ENCODE measurements at regions not wholly inside any gene's neighbourhood (a gene's known extent, or its start where the extent isn't known, plus 50 kb on each side); places are given as distances from the start of the nearest gene placed in this dataset.

DNA sequence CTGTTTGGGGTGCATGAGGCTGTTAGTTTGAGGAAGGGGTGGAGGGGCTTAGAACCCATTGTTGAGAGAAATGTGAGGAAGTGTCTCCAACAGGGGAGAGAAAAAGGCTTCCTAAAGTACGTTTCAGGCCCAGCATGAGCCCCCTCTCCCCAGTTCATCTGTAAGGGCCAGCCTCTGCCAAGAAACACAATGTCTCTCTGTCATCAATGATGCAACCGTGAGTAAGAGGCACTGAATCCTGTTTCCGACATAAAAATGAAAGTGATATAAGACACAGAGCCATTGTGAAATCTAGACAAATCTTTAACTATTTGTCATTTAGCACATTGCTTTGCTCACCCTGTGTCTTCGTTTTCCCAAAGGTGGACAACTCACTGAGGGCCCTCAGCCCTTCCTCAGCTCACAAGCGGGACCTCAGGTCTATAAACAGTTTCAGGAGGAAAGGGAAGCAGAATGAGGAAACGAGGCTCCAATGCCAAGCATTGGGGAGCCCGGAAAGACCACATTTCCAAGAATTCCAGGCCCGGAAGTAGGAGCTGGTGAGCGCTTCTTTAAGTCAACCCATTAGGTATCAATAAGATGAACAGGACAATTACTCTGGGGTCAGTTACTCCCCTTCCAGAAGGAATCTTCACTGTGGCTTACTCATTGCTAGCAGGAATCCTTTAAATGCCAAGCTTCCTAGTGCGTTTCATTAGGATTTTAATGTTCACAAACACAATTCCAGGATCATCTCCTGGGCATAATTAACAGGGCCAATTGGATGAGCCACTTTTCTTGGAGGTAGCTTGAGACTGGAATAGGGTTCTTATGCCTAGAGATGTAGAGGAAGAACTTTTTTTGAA is 59.0 kb upstream of the KLF4 start:
- ChIA-PET CTCF (no interaction called here), POLR2A (ENCODE audit: low non-redundant PET) (no interaction called here)
- peak; percentile 93 for DNase-seq (ENCODE audit: low spot score)
- TF ChIP-seq, protein P1, sequence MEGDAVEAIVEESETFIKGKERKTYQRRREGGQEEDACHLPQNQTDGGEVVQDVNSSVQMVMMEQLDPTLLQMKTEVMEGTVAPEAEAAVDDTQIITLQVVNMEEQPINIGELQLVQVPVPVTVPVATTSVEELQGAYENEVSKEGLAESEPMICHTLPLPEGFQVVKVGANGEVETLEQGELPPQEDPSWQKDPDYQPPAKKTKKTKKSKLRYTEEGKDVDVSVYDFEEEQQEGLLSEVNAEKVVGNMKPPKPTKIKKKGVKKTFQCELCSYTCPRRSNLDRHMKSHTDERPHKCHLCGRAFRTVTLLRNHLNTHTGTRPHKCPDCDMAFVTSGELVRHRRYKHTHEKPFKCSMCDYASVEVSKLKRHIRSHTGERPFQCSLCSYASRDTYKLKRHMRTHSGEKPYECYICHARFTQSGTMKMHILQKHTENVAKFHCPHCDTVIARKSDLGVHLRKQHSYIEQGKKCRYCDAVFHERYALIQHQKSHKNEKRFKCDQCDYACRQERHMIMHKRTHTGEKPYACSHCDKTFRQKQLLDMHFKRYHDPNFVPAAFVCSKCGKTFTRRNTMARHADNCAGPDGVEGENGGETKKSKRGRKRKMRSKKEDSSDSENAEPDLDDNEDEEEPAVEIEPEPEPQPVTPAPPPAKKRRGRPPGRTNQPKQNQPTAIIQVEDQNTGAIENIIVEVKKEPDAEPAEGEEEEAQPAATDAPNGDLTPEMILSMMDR (conservative IDR thresholded peaks at IDR 0.05; ENCODE audit: low read depth) = no peak
- H3K27ac ChIP-seq = peak overlapping the region; percentile 79

DNA sequence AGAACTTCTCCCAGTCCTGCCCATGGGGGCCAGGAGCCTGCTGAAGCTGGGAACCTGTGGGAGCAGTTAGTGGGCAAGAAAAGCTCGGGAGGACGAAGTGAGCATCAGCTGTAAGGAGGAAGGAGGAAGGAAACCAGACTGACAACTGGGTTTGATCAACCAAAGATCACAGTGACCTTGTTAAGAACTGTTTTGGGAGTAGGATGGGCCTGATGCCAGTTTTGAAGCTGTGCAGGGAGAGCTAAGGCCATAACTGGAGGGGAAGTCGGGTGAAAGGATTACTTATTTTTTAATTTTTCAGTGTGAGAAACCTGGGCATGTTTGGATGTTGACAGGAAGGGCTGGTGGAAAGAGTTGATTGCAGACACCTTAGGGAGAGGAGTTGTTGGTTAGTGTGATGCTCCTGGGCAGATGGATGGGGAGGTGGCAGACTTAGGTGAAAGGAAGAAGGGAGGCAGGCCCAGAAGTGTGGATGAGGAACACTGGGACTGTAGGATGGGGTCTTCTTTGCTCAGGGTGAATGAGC is 58.3 kb upstream of the KLF4 start:
- POLR2A ChIA-PET (ENCODE audit: low non-redundant PET) = no interaction called here

DNA sequence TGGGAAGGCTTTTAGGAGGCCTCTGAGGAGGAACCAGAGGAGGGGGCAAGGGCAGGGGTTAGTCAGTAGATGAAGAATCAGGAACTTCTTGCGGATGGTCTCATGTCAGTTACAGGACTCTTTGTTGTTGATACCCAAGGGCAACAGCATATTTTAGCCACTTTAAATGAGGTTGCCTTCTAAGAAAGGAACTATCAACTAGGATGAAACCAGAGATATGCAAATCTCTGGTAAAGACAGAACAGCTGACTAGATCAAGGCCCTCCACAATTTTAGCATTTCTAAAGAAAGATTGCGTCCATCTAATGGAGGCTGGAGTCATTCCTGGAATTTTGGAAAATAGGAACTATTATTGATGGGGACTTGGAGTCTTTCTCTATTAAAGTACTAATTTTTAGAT is 57.7 kb upstream of the KLF4 start:
- DNase-seq (ENCODE audit: low spot score) = no peak
- TF ChIP-seq, protein P1 (conservative IDR thresholded peaks at IDR 0.05; ENCODE audit: low read depth) = no peak
- POLR2A ChIA-PET (ENCODE audit: low non-redundant PET) = no interaction called here
- peak overlapping the region; percentile 79; the same call in 1 of the 2 replicates for H3K27ac ChIP-seq
- CTCF ChIA-PET = no interaction called here

More for the DNA sequence above, 58.3 kb upstream of the KLF4 start:
- H3K27ac ChIP-seq = peak overlapping the region; percentile 79
- CTCF ChIA-PET = no interaction called here
- DNase-seq (ENCODE audit: low spot score) = no peak
- TF ChIP-seq, protein P1 (conservative IDR thresholded peaks at IDR 0.05; ENCODE audit: low read depth) = no peak

DNA sequence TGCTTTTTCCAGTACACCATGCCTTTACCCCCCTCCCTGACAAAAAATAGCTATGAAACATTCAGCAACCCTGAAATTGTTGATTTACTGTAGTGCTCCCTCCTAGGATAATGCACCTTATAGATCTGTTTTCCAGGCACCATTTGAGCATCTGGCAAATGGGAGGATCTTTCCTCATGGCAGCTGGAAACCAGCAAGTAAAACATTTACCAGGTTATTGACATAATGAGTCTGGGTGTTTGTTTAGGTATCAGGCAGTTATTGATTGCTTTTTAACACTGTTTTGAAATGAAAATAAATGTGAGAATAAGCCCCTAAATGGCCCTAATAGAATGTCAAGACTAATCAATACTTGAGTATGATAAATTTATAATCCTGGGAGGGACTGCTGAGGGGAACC is 57.3 kb upstream of the KLF4 start:
- TF ChIP-seq, protein P1 (conservative IDR thresholded peaks at IDR 0.05; ENCODE audit: low read depth) = no peak
- CTCF ChIA-PET = no interaction called here
- POLR2A ChIA-PET (ENCODE audit: low non-redundant PET) = no interaction called here

DNA sequence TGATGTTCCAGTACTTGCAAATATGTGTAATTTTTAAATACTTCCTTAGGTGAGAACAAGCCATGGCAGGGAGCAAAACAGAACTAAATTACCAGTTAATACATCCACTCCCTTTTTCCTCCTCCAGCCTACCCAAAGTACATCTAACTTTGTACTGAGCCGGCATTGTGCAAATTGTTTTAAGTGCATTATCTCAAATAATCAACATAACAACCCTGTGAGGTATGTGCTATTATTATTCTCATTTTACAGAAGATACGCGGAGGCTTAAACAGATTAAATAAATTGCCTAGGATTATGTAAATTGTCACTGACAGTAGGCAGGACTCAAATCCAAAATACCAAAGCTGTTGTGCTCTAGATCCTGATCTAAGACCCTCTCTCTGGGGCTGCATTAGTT is 55.5 kb upstream of the KLF4 start:
- TF ChIP-seq, protein P1 (conservative IDR thresholded peaks at IDR 0.05; ENCODE audit: low read depth) = no peak
- POLR2A ChIA-PET (ENCODE audit: low non-redundant PET) = no interaction called here
- DNase-seq (ENCODE audit: low spot score) = no peak
- no peak overlapping the region for H3K27ac ChIP-seq
- CTCF ChIA-PET = no interaction called here

More for the DNA sequence above, 57.3 kb upstream of the KLF4 start:
- H3K27ac ChIP-seq = no peak overlapping the region
- no peak for DNase-seq (ENCODE audit: low spot score)

DNA sequence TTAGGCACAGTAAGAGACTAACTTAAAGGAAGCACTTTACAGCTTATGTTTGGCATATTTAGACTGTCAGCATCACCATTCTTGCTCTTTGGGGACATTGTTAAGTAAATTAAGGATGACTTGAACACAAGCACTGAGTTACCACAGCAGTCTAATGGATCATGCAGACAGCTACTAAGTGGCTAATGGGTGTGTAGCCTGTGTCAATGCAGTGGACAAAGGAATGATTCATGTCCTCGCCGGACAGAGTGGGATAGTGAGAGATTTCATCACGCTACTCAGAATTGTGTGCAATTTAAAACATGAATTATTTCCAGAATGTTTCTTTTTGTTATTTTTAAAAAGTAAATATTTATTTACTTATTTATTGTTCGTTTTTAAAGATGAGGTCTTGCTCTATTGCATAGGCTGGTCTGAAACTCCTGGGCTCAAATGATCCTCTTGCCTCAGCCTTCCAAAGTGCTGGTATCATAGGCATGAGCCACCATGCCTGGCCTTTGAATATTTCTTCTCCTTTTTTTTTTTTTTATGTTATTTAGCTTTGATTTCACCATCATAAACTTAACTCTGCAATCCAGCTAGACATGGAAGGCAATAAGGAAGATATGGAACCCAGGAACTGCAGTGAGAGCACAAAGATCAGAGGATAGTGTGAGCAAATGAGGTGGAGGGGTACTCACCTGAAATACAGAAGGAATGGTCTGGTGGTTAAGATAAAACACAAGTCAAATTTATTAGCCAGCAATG is 53.0 kb upstream of the KLF4 start:
- TF ChIP-seq, protein P1 (conservative IDR thresholded peaks at IDR 0.05; ENCODE audit: low read depth) = no peak
- POLR2A ChIA-PET (ENCODE audit: low non-redundant PET) = no interaction called here
- CTCF ChIA-PET = no interaction called here
- no peak overlapping the region for H3K27ac ChIP-seq
- no peak for DNase-seq (ENCODE audit: low spot score)
